Islet of Langerhans (tissue), 1 donor: ENCODE measurements at regions not wholly inside any gene's neighbourhood (a gene's known extent, or its start where the extent isn't known, plus 50 kb on each side); places are given as distances from the start of the nearest gene placed in this dataset.

Source experiments
- FAIRE-seq: peaks from one replicate; lab custom pipeline; 2011; peaks lifted over from hg19 to GRCh38; lab: Jason Lieb, UNC

DNA sequence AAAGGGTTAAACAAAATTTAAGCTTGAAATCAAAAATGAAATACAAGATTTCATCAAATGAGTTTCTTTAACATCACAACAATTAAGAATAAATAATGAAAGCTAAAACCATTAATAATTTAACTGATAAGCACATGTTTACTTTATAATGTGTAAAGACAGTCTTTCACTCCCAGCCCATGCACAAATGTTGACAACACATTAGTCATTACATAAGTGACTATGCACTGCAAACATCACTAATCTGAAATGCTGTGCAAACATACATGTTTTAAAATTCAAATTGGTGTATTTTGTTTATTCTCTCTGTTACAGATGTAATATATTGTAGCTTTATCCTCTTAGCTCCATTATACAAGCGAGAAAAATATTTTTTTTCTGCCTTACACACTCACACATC lies 220.6 kb upstream of the CPXCR1 start:
- FAIRE-seq, result no peak

GRCh38 chrX:88558421-88558820 lies 188.6 kb upstream of the CPXCR1 start:
- no peak for FAIRE-seq

- no peak for FAIRE-seq
These were observed 186.2 kb upstream of the CPXCR1 start for GRCh38 chrX:88560673-88561330.

DNA sequence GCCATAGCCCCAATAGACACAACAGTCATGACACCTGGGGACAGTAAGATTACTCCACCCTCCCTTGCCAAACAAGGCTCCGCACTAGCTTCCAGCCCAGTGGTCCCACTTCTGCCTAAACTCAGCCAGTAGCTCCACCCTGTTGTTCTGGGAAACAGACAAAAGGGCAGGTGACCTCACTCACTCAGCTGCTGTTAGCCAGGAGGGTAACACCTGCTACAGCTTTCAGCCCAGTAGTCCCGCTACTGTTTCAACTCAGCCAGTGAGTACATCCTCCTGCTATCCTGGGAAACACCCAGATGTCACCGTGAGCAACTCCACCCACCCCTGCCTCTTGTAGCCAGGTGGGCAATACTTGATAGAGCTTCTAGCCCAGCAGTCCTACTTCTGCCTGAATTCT lies 162.7 kb upstream of the CPXCR1 start:
- no peak for FAIRE-seq

DNA sequence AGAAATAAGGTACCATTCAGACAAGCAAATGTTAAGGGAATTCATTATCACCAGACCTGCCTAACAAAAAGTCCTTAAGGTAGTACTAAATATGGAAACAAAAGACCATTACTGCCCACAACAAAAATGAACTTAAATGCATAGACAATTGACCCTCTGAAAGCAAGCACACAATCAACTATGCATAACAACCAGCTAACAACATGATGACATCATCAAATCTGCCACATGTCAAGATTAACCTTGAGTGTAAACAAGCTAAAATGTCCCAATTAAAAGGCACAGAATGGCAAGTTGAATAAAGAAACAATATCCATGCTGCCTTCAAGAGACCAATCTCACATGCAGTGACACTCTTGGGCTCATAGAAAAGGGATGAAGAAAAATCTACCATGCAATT lies 160.7 kb upstream of the CPXCR1 start:
- FAIRE-seq, result no peak

GRCh38 chrX:88603237-88603636 lies 143.8 kb upstream of the CPXCR1 start:
- FAIRE-seq, result no peak

DNA sequence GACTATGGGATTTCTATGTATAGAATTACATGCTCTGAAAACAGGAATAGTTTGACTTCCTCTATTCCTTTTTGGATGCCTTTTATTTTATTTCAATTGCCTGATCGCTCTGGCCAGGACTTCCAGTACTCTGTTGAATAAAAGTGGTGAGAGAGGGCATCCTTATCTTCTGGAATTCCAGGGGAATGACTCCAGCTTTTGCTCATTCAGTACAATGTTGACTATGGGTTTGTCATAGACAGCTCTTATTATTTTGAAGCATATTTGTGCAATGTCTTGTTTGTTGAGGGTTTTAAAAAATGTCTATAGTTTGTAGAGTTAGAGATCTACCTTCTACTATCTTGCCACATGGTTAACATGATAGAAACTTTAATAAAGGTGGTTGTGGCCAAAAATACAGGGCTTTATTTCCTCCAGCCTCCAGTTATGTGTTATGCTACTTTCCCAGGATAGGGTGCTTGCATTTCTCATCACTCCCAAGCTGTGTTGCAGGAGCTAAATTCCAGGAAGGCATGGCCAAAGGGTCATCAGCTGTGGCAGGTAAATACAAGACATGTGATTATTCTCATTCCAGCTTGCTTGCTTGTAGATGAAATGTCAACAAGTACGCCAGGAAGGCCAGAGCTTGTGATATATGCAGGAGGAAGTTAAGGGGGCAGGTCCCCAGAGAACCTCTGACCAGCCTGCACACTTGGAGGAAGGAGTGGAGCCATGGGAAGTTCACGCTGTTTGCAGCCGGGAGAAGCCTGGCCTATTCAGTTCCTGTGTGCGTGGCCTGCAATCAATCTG lies 142.4 kb upstream of the CPXCR1 start:
- no peak for FAIRE-seq

DNA sequence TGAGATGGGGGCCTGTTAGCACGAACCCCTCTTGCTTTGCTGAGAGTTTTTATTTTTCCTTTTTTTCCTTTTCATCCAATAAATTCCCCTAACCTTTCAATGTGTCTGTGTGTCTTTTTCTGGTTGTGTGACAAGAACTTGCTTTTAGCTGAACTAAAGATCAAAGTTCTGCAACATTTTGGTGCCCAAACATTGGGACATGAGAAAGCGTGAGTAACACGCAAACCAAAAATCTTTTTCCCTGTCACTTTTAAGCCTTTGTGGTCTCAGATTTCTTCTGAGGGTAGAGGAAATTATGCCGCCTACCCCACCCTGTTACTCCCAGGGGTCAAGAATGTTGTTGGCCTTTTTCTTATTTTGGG lies 141.8 kb upstream of the CPXCR1 start:
- no peak for FAIRE-seq

GRCh38 chrX:88612870-88613329 lies 134.1 kb upstream of the CPXCR1 start:
- FAIRE-seq, result no peak

- peak; percentile 24 for FAIRE-seq
These were observed 133.7 kb upstream of the CPXCR1 start for GRCh38 chrX:88613338-88613737.

GRCh38 chrX:88621278-88621677 lies 125.7 kb upstream of the CPXCR1 start:
- no peak for FAIRE-seq

DNA sequence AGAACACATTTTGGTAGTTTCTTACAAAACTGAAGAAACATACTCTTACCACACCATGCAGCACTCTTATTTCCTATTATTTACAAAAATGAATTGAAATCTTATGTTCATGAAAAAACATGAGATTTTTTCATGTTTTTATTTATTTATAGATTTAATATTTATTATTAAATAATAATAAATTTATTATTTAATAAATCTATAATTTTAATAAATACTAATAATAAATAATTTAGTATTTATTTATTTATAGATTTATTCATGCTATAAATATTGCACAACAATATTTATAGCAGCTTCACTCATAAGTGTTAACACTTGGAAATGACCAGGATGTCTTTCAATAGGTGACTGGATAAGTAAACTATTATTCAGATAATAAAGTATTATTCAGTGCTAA lies 91.6 kb upstream of the CPXCR1 start:
- FAIRE-seq, result no peak

DNA sequence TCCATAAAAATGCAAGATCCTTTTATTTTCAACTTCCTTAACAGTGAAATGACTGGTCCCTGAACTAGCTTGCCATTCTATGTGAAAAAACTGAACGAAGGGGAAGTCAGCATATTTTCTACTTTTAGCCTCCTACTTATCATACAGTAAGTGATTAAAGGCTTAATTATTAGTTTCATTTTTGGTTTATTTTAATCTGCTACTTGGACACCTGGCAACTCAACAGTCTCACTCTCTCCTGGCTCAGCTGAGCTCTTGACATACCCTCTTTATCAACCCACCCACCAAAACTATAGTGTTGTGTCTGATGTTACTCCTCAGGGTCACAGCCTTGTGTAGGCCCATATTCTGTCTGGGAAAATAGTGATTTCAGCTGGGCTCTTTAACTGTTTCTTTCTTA lies 86.2 kb upstream of the CPXCR1 start:
- FAIRE-seq, result no peak

DNA sequence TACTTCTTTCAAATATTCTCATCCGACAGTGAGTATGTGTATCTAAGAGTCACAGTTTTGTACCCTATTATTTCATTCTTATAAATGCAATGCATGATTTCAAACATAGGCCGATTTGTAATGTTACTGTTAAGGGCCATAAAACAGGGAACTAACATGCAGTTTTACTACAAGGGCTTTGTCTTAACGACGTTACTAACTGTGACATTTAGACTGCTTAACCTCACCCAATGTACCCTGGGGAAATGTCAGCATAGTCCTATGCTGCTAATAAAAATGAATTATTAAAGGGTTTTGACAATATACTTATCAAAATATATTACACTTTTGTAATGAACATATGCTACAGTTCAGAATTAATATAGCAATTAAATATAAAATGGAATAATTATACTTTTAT lies 74.8 kb upstream of the CPXCR1 start:
- no peak for FAIRE-seq
